Activated CD4-positive, alpha-beta T cell treated with anti-CD3 and anti-CD28 coated beads, Interleukin-2, Interleukin-4, amounts not matched to agents 100 ng/mL and 50 ng/mL, durations not matched to agents 16 hours and 8 hours (primary cell): ENCODE measurements at regions not wholly inside any gene's neighbourhood (a gene's known extent, or its start where the extent isn't known, plus 50 kb on each side); places are given as distances from the start of the nearest gene placed in this dataset.
"Not testable (repeated sequence)": the region's sequence is repeated elsewhere in the genome, so short reads cannot be mapped to it uniquely, and the experiment has no call there.

Experiments
- DNase-seq: peaks from one replicate; pipeline ENCODE4 v3.0.0-alpha.2; 2020; ENCODE audit warnings: low spot score

- no peak for DNase-seq
Observed at GRCh38 chr2:186991766-186992417, 142.9 kb upstream of the ZSWIM2 start.

GRCh38 chr2:186984966-186985365 is 136.0 kb upstream of the ZSWIM2 start:
- no peak for DNase-seq

- no peak for DNase-seq
Observed at GRCh38 chr2:186984481-186984880, 135.5 kb upstream of the ZSWIM2 start.

- DNase-seq = no peak
Observed at GRCh38 chr2:186980787-186981550, 132.0 kb upstream of the ZSWIM2 start.

GRCh38 chr2:186980117-186980442 is 131.1 kb upstream of the ZSWIM2 start:
- no peak for DNase-seq

- DNase-seq = no peak
Observed at GRCh38 chr2:186979439-186980116, 130.6 kb upstream of the ZSWIM2 start.

- DNase-seq = no peak
Observed at GRCh38 chr2:186977433-186978045, 128.6 kb upstream of the ZSWIM2 start.

GRCh38 chr2:186976329-186976728 is 127.4 kb upstream of the ZSWIM2 start:
- no peak for DNase-seq

GRCh38 chr2:186972281-186972970 is 123.5 kb upstream of the ZSWIM2 start:
- DNase-seq = no peak

GRCh38 chr2:186968277-186968676 is 119.3 kb upstream of the ZSWIM2 start:
- no peak for DNase-seq

GRCh38 chr2:186966015-186966414 is 117.0 kb upstream of the ZSWIM2 start:
- no peak for DNase-seq

GRCh38 chr2:186962085-186962747 is 113.2 kb upstream of the ZSWIM2 start:
- no peak for DNase-seq

- DNase-seq = not testable (repeated sequence)
Observed at GRCh38 chr2:186960241-186960640, 111.3 kb upstream of the ZSWIM2 start.

GRCh38 chr2:186959486-186959885 is 110.5 kb upstream of the ZSWIM2 start:
- no peak for DNase-seq

- no peak for DNase-seq
Observed at GRCh38 chr2:186950694-186951093, 101.7 kb upstream of the ZSWIM2 start.

GRCh38 chr2:186949726-186950256 is 100.8 kb upstream of the ZSWIM2 start:
- DNase-seq = no peak

GRCh38 chr2:186947516-186947915 is 98.5 kb upstream of the ZSWIM2 start:
- no peak for DNase-seq

GRCh38 chr2:186946896-186947467 is 98.0 kb upstream of the ZSWIM2 start:
- no peak for DNase-seq

- no peak for DNase-seq
Observed at GRCh38 chr2:186941853-186942252, 92.9 kb upstream of the ZSWIM2 start.

GRCh38 chr2:186940463-186940862 is 91.5 kb upstream of the ZSWIM2 start:
- no peak for DNase-seq

- DNase-seq = no peak
Observed at GRCh38 chr2:186934420-186934819, 85.5 kb upstream of the ZSWIM2 start.
